ENCODE measurements at regions not wholly inside any gene's neighbourhood (a gene's known extent, or its start where the extent isn't known, plus 50 kb on each side); places are given as distances from the start of the nearest gene placed in this dataset.

- TF ChIP-seq EP300 (IDR thresholded peaks at IDR 0.05) (no peak), CTCF (IDR thresholded peaks at IDR 0.05) (no peak), POLR2A (IDR thresholded peaks at IDR 0.05) (no peak)
- Histone ChIP-seq H3K27ac (no peak overlapping the region), H3K36me3 (no peaks in the 10 kb centered on the region), H3K27me3 (no peaks in the 10 kb centered on the region), H3K4me3 (no peak overlapping the region), H3K9me3 (no peaks in the 10 kb centered on the region), H3K4me1 (peaks cover 0 to 6% (median 0%) of the 10 kb centered on the region in 4 donors)
- no peak for DNase-seq (ENCODE audit: low spot score in 2 of 2)
- WGBS, 2 donors, result 52% methylated on average over 3 of the region's 3 CpGs
Observed at GRCh38 chr10:59562126-59562525, 147.5 kb downstream of the SLC16A9 start.

GRCh38 chr10:59561477-59562121 is 148.1 kb downstream of the SLC16A9 start:
- H3K9me3 ChIP-seq, result no peaks in the 10 kb centered on the region
- no peak overlapping the region for H3K4me3 ChIP-seq
- DNase-seq (ENCODE audit: low spot score in 2 of 2), result no peak
- H3K27ac ChIP-seq, result no peak overlapping the region
- H3K27me3 ChIP-seq, result no peaks in the 10 kb centered on the region
- H3K4me1 ChIP-seq, result peaks cover 0 to 6% (median 0%) of the 10 kb centered on the region in 4 donors
- TF ChIP-seq EP300 (IDR thresholded peaks at IDR 0.05) (no peak), POLR2A (IDR thresholded peaks at IDR 0.05) (no peak), CTCF (IDR thresholded peaks at IDR 0.05) (no peak)
- WGBS, 2 donors, result 50 to 51% methylated on average over 3 of the region's 3 CpGs
- no peaks in the 10 kb centered on the region for H3K36me3 ChIP-seq

DNA sequence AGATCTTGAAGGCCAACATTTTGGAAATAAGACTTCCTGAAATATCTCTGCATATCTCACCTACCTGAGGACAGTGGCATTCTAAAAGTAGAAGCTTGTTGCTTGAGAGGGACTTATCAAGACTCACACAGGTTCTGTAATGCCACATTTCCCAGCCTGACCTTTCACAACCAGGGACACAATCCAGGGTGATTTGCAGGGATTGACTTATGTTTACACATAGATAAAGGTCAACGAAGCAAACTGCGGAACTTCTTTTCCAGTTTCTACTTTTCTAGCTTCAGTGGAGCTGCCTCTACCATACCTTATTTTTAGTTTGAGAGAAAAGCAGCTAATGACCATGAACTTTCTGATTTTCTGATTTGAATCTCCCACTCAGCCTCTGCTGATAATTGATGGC is 148.7 kb downstream of the SLC16A9 start:
- H3K4me3 ChIP-seq, result no peak overlapping the region
- DNase-seq (ENCODE audit: low spot score in 2 of 2), result no peak
- 73 to 76% methylated on average over 2 of the region's 2 CpGs for WGBS, 2 donors
- no peaks in the 10 kb centered on the region for H3K36me3 ChIP-seq
- H3K27ac ChIP-seq, result no peak overlapping the region
- H3K4me1 ChIP-seq, result peaks cover 0 to 6% (median 0%) of the 10 kb centered on the region in 4 donors
- TF ChIP-seq EP300 (IDR thresholded peaks at IDR 0.05) (no peak), POLR2A (IDR thresholded peaks at IDR 0.05) (no peak), CTCF (IDR thresholded peaks at IDR 0.05) (no peak)
- no peaks in the 10 kb centered on the region for H3K9me3 ChIP-seq
- H3K27me3 ChIP-seq, result no peaks in the 10 kb centered on the region

GRCh38 chr10:59560161-59560560 is 149.5 kb downstream of the SLC16A9 start:
- TF ChIP-seq EP300 (IDR thresholded peaks at IDR 0.05), result no peak
- TF ChIP-seq POLR2A (IDR thresholded peaks at IDR 0.05), result no peak
- no peak for TF ChIP-seq CTCF (IDR thresholded peaks at IDR 0.05)
- no peaks in the 10 kb centered on the region for H3K36me3 ChIP-seq
- H3K27ac ChIP-seq, result no peak overlapping the region
- H3K4me3 ChIP-seq, result no peak overlapping the region
- H3K27me3 ChIP-seq, result no peaks in the 10 kb centered on the region
- no peak for DNase-seq (ENCODE audit: low spot score in 2 of 2)
- peaks cover 0 to 6% (median 0%) of the 10 kb centered on the region in 4 donors for H3K4me1 ChIP-seq
- H3K9me3 ChIP-seq, result no peaks in the 10 kb centered on the region
- WGBS, 2 donors, result 83 to 85% methylated on average over 2 of the region's 2 CpGs

- WGBS, 2 donors, result 84 to 85% methylated on average over 4 of the region's 4 CpGs
- H3K9me3 ChIP-seq, result no peaks in the 10 kb centered on the region
- H3K36me3 ChIP-seq, result no peaks in the 10 kb centered on the region
- no peaks in the 10 kb centered on the region for H3K27me3 ChIP-seq
- peaks cover 0 to 11% (median 0%) of the 10 kb centered on the region in 4 donors for H3K4me1 ChIP-seq
- no peak overlapping the region for H3K4me3 ChIP-seq
- no peak overlapping the region for H3K27ac ChIP-seq
- TF ChIP-seq CTCF (IDR thresholded peaks at IDR 0.05) (no peak), EP300 (IDR thresholded peaks at IDR 0.05) (no peak), POLR2A (IDR thresholded peaks at IDR 0.05) (no peak)
- DNase-seq (ENCODE audit: low spot score in 2 of 2), result no peak
Observed at GRCh38 chr10:59558066-59558465, 151.6 kb downstream of the SLC16A9 start.
